HG02759 (cell line): ENCODE measurements at regions not wholly inside any gene's neighbourhood (a gene's known extent, or its start where the extent isn't known, plus 50 kb on each side); places are given as distances from the start of the nearest gene placed in this dataset.
"Not testable (repeated sequence)": the region's sequence is repeated elsewhere in the genome, so short reads cannot be mapped to it uniquely, and the experiment has no call there.

Experiments used
- ATAC-seq: cut with Tn5 transposase; IDR thresholded peaks from one replicate; pipeline ENCODE4 v1.9.1; 2021; ENCODE audit warnings: mild to moderate bottlenecking, moderate library complexity; ENCODE audit not compliant: unreplicated experiment

DNA sequence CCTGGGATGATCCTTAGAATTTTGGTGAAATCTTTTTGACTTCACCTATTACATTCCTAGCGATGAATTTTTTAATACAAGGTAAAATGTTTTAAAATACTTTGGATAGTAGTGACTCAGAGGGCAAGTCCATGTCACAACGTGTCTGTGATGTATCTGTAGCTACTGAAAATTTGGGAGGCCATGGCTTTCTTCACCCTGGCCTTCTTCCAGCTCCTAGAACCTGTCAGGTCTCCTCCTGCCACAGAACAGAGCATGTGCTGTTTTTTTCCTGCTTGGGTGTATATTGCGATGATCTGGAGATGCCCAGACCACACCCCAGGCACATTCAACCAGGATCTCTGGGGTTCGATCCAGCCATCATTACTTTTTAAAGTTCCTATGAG, 194.4 kb downstream of the BTBD3 start:
- ATAC-seq: no peak

DNA sequence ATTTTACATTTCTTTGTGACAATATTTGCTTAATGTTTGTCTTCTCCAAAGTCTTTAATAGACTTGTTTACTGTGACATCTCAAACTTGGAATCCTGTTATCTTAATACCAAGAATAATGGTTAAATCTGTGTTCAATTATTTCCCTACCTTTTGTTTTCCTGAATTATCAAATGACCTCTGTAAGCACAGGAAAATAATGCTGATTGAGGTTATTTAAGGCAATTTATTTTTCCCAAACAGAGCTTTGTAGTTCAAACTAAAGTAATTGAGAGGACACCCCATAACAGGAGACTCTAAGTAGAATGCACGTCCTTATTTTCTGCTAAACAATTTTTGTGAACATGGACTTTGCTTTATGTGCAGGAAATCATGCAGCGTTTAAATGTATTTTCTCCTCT, 195.0 kb downstream of the BTBD3 start:
- no peak for ATAC-seq

DNA sequence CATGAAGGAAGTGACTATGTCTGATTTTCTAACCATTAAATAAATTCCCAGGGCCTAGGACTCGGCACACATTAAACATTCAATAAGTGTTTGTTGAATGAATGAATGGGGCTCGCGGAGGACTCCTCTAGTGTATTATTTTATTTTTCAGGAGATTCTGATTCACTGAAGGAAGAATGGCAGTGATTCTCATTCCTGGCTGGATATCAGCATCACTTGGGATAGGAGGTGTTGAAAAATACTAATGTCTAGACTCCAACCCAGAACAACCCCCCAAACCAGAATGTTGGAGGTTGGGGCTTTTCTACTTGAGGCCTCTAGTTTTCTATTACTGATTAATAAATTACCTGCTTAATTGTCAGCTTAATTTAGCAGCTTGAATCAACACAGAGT, 195.4 kb downstream of the BTBD3 start:
- no peak for ATAC-seq

DNA sequence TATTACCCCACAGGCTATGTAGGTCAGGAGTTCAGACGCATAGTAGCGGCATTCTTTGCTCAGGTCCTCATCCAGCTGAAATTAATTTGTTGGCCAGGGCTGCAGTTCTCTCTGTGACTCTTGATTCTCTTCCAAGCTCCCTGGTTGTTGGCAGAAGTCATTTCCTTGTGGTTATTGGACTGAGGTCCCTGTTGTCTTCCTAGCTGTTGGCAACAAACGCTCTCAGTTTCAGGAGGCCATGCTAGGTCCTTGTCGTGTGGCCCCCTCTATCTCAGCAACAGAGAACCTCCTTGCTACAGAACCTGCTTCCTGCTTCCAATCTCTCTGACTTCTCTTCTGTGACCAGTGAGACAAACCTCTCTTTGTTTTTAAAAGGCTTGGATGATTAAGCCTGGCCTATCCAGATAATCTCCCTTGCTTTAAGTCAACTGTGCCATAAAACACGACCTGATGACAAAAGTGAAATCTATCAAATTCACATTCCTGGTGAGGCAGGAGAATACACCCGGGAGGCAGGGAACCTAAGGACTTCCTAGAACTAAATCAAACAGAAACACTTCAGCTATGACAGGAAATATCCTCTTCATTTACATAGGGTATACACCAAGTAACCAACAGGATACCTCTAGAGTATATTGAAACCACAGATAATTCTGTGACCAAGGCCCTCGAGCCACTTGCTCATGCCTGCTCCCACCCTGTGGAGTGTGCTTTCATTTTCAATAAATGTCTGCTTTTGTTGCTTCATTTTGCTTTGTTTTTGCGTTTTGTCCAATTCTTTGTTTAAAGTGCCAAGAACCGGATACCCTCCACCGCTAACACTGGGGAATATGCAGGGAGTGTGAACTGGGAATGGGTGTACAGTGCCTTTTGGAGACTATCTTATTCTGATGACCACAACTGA, 196.0 kb downstream of the BTBD3 start:
- no peak for ATAC-seq

DNA sequence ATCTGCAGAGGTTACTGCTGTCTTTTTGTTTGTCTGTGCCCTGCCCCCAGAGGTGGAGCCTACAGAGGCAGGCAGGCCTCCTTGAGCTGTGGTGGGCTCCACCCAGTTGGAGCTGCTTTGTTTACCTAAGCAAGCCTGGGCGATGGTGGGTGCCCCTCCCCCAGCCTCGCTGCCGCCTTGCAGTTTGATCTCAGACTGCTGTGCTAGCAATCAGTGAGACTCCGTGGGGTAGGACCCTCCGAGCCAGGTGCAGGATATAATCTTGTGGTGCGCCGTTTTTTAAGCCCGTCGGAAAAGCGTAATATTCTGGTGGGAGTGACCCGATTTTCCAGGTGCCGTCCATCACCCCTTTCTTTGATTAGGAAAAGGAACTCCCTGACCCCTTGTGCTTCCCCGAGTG, 211.4 kb downstream of the BTBD3 start:
- not testable (repeated sequence) for ATAC-seq

DNA sequence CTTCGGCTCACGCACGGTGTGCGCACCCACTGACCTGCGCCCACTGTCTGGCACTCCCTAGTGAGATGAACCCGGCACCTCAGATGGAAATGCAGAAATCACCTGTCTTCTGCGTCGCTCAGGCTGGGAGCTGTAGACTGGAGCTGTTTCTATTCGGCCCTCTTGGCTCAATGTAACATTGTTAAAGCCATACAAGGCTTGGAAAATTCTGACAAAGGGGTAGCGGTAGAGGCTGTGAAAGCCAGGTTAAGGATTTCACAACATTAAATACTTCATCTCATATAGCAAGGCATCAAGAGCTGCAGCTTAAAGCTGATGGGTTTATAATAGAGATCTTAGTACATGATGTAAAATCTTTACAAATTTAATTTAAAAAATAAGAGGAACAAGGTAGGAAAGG, 211.8 kb downstream of the BTBD3 start:
- not testable (repeated sequence) for ATAC-seq

DNA sequence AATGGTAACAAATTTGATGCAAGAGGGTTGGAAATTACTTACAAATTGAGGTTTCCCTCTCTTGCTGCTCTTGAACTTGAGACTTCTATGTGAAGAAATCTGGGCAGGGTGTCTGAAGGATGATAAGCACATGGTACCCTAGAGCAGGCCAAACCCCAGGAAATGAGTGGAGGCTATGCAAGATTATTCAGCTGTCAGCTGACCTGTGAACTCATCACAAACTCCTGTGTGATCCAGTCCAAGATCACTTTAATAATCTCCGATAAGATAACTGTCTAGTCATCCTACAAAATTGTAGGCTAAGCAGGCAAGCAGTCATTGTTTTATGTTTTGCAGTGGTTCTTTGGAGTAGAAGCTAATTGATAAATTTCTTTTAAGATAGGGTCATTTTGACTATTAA, 213.1 kb downstream of the BTBD3 start:
- no peak for ATAC-seq

DNA sequence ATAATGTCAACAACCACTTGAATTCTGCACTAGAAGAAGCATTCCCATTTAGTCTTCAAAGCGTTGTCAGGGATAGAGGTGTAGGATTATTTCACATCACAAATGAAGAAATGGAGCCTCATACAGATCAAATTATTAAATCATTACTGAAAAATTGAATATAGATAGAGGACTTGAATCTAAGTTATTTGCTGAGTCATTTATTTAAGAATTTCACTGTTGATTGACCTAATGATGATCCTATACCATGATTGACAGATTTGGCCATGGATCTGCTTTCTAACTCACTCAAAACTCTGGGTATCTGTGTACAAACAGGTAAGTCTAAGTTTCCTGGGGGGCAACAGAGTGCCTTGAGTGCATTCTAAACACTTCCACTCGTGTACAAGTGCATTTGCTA, 215.9 kb downstream of the BTBD3 start:
- ATAC-seq: no peak

DNA sequence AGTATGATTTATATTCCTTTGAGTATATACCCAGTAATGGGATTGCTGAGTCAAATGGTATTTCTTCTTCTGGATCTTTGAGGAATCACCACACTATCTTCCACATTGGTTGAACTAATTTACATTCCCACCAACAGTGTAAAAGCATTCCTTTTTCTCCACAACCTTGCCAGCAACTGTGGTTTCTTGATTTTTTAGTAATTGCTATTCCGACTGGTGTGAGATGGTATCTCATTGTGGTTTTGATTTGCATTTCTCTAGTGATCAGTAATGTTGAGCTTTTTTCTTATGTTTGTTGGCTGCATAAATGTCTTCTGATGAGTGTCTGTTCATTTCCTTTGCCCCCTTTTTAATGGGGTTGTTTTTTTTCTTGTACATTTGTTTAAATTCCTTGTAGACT, 228.3 kb downstream of the BTBD3 start:
- ATAC-seq: not testable (repeated sequence)

DNA sequence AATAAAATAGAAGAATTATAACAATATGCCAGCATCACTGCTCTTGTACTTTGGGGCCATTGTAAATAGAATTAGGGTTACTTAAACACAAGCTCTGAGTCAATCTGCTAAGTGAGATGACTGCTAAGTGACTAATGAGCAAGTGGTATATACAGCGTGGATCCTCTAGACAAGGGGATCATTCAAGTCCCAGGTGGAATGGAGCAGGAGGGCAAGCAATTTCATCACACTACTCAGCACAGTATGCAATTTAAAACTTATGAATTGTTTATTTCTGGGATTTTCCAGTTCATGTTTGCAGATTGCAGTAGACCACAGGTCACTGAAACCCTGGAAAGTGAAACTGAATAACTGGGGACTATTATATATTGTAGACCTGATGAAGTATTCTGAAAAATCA, 235.3 kb downstream of the BTBD3 start:
- ATAC-seq: no peak

DNA sequence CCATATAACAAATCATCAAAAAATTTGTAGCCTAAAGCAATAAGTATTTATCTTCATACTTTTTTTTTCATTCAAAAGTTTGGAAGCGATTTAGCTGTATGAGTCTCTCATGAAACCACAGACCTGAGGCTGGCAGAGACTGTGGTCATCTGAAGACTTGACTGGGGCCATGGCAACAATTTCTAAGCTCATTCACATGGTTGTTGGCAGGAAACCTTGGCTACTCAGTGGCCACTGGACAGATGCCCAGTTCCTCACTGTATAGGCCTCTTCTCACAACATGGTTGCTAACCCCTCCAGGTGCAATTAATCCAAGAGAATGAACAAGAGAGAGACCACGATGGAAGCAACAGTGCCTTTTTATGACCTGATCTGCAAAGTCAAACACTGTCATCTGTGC, 235.9 kb downstream of the BTBD3 start:
- ATAC-seq: no peak

DNA sequence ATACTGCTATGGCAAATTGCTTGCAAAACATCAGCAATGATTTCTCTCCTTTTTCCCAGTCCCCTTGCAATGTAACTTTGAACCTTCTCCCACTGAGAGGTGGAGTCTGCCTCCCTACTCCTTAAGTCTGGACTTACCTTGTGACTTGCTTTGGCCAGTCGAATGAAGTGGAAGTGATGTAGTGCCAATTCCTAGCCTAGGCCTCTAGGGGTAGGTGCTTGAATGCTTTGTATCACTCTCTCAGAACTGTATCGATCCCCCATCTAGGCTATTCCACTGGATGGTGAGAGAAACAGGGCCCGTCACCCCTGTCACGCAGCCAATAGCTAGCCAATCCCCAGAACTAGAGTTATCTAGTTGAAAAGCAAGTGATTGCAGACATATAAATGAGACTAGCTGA, 238.6 kb downstream of the BTBD3 start:
- no peak for ATAC-seq

DNA sequence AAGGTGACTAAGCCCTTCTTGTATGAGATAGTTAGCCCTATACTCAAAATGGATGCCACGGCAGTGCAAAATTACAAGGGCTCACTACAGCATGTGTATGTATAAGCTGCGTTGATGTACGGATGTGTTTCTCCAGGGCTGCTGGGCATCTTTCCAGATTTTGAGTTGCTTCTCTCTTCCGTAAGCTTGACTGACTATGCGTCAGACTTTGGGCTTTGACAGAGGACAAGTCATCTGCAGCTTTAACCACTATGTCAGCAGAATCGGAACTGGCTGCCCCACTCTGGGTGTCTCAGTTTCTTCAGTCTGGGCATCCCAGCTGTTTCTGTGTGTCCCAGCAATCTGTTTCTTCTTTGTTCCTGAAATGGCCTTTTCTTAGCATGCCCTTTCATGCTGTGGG, 241.6 kb downstream of the BTBD3 start:
- ATAC-seq: no peak

DNA sequence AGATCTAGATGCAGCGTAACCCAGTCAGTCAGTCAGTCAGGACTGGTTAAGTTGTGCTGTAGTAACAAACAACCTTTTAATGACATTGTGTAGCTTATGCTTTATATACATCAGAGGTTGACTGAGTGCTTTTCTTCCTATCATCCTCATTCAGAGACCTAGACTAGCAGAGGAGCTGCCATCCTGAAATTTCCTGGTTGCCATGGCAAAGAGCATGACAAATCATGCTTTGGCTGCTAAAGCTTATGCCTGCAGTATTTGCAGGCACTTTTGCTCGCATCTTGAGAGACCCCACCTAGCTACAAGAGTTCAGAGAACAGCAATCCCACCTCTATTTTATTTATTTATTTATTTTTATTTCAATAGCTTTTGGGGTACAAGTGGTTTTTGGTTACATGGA, 244.0 kb downstream of the BTBD3 start:
- no peak for ATAC-seq

DNA sequence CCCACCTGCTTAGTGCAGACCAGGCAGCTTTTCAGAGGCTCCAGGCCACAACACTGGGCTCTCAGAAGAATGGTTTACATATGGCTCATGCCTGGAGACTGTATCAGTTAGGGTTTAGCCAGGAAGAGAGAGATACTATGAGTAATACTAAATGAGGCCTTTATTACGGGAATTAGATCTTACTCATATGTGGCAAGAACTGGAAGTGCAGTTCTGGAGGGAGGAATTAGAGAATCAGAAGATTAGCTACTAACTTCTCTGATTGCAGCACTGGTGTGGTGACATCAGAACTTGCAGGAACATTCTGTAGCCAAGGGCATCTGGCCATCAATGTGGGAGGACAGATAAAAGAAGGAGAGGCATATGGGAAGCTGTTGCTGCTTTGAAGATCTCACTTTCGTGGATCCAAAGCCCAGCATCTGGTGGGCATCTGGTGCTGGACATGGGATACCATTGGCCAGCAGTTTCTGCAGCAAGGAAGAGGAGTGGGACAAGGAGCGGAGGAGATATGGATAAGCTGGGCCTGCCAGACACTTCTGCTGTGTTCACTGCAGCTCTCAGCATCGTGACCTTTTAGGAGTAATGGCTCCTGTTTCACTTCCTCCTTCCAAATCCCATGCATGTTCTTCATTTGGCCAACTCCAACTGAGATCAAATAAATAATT, 248.5 kb downstream of the BTBD3 start:
- no peak for ATAC-seq

DNA sequence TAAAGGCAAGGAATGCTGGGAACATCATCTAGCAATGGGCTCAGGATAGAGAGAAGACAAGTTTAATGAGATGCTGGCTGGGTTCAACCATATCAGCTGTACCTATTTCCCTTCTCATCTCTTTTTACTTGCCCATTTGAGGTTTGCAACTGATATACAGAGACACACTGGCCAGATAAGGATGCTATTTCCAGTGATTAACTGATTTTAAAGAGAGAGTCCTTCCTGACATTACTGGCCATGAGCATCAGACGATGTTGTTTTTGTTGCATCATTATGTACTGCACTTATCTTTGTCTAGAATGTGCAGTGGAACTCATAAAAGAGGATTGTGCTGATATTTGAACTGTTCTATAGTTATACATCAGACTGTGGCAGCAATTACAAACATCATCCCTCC, 252.7 kb downstream of the BTBD3 start:
- ATAC-seq: no peak

DNA sequence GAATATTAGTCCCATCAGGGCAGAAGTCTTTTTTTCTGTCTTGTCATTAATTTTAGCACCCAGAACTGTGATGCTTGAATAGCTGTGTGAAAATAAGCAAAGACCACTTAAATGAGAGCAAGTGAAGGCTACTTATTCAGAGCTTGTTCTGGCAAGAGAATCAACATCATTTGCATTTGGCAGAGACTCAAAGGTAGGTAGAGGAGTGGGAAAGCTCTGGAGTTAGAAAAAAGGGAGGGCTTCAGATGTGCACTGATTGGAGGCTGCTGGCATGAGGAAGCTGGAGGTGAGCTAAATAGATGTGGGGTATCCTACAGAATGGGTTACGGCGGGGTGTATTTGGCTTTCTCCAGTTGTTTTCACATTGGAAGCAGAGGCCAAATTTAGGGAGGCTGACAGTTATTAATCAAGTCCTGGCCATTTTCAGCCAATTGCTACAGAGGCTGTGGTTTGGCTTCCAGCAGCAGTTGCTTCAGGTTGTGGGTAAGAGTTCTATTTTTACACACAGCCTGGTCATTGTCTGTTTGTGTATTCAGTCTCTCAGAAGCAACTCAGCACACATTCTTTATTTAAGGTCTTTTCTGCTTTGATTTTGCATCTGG, 254.3 kb downstream of the BTBD3 start:
- no peak for ATAC-seq

DNA sequence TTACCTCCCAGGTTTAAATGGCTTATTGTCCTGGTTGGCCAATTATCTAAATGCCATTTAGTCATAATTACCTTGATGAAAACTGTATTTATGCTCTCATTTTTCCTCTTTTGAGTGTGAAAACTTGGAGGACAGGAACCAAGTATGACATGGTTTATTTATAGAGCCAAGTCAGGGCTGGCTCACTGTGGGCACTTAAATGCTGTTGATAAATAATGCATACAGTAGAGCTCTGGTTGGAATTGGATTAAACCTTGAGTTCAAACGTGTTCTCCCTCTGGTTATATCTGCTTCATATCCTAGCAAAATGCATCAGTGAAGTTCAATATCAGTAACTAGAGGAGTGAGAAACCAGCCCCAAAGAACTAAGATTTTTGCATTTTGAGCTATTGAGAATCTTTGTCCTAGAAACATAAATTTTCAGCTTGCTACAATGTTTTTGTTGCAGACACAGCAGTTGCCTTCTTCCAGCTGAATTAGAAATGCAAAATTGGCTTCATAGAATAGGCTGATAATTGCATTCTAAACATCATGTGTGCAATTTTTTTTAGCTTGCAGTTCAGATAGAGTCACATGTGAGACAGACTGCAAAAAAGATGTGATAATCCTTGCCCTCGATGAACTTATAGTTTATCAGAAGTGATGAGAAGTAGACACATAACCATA, 255.8 kb downstream of the BTBD3 start:
- ATAC-seq: no peak

DNA sequence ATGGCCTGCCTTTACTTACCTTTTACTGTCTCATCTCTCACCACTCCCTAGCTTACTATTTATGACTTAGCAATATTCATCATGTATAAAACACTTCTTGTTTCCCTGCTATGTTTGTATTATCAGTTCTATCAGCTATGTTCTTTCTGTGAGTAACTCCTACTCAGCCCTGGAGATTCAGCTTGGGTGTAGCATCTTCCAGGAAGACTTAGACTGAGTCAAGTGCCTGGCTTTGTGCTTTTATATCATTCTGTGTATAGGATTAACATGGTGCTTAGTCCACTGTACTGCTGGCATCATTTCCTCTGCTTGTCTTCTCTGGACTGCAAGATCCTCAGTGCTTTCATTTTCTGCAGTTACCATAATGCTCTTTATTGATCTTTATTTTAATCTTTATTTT, 257.8 kb downstream of the BTBD3 start:
- ATAC-seq: no peak

DNA sequence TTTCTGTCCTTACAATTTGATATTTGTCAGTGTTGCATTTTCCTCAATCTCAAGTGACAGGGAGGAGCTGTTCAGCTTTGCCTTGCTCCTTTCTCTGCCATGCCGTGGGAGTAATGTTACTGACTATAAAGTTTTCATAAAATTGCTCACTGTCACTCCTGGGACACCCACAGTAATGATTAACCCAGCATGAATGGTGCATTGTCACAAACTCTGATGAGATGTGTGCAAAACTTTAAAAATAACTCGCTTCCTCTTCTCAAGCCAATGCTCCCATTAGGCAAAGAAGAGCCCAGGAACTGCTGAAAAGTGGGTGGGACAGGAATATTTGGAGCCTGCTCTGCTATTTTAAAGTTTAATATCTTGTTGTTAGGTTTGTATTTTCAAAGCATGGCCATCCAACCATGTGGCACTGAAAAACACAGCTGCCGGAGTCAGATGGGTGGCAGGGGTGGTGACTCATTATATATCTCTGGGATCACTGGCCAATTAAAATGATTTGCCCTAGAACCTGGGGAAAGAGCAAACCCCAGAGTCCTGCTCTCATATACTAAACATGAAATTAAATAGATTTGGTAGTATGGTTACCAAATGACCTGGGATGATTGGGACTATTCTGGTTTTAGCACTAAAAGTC, 260.1 kb downstream of the BTBD3 start:
- no peak for ATAC-seq

DNA sequence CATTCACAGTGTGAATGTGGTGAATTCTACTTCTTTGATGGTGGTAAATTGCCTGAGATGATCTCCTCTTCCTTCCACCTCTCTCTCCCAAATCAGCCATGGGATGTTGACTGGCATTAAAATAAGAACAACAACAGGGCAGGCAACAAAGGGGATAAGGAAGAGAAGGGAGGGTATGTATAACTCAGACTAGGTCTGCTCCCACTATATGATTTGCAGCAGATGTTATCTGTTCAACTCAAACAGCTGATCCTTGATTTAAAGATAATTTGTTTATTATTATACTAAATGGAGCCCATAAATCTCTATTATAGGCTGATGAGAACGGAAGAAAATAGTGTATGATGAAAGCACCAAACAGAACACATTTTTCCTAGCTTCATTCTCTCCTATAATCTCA, 262.0 kb downstream of the BTBD3 start:
- no peak for ATAC-seq
